HL-60 (cell line): ENCODE measurements at regions not wholly inside any gene's neighbourhood (a gene's known extent, or its start where the extent isn't known, plus 50 kb on each side); places are given as distances from the start of the nearest gene placed in this dataset.

Experiments
- GABPA ChIP-seq: IDR thresholded peaks from 2 replicates; pipeline ENCODE4 v1.6.1; 2012; ENCODE audit warnings: low read depth
- POLR2AphosphoS5 ChIP-seq: IDR thresholded peaks from 2 replicates; pipeline ENCODE4 v1.6.1; 2012; ENCODE audit warnings: low read depth
- SPI1 ChIP-seq: IDR thresholded peaks from 2 replicates; pipeline ENCODE4 v1.6.1; 2012; ENCODE audit warnings: low read depth, mild to moderate bottlenecking, borderline replicate concordance
- TF ChIP-seq, protein P1 (sequence below): IDR thresholded peaks from one replicate; pipeline ENCODE4 v1.5.1; 2011; ENCODE audit warnings: low read length, control low read depth, inconsistent platforms; ENCODE audit not compliant: insufficient read depth
- TF ChIP-seq, protein P2 (sequence below): IDR thresholded peaks from 2 replicates; pipeline ENCODE4 v1.6.1; 2012; ENCODE audit warnings: low read depth; ENCODE audit not compliant: insufficient replicate concordance

DNA sequence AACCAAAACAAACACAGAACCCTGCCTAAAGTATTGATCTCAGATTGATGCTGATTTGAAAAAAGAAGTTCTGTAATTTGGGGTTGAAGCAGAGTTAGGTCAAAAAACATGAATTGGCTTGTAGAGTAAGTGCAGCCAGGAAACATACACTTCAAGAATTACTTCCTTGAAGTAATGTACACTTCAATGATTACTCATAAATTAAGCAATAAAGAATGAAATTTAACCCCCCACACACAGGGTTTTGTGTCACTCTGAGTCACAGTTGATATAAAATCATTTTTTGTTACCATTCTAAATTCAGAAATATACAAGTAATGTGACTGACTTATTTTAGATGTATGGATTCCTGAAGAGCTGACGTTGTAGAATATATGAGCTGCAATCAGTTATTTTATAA is 622.2 kb downstream of the POM121L12 start:
- TF ChIP-seq, protein P1, sequence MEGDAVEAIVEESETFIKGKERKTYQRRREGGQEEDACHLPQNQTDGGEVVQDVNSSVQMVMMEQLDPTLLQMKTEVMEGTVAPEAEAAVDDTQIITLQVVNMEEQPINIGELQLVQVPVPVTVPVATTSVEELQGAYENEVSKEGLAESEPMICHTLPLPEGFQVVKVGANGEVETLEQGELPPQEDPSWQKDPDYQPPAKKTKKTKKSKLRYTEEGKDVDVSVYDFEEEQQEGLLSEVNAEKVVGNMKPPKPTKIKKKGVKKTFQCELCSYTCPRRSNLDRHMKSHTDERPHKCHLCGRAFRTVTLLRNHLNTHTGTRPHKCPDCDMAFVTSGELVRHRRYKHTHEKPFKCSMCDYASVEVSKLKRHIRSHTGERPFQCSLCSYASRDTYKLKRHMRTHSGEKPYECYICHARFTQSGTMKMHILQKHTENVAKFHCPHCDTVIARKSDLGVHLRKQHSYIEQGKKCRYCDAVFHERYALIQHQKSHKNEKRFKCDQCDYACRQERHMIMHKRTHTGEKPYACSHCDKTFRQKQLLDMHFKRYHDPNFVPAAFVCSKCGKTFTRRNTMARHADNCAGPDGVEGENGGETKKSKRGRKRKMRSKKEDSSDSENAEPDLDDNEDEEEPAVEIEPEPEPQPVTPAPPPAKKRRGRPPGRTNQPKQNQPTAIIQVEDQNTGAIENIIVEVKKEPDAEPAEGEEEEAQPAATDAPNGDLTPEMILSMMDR = no peak
- TF ChIP-seq POLR2AphosphoS5 (no peak), GABPA (no peak), SPI1 (no peak)
- TF ChIP-seq, protein P2, sequence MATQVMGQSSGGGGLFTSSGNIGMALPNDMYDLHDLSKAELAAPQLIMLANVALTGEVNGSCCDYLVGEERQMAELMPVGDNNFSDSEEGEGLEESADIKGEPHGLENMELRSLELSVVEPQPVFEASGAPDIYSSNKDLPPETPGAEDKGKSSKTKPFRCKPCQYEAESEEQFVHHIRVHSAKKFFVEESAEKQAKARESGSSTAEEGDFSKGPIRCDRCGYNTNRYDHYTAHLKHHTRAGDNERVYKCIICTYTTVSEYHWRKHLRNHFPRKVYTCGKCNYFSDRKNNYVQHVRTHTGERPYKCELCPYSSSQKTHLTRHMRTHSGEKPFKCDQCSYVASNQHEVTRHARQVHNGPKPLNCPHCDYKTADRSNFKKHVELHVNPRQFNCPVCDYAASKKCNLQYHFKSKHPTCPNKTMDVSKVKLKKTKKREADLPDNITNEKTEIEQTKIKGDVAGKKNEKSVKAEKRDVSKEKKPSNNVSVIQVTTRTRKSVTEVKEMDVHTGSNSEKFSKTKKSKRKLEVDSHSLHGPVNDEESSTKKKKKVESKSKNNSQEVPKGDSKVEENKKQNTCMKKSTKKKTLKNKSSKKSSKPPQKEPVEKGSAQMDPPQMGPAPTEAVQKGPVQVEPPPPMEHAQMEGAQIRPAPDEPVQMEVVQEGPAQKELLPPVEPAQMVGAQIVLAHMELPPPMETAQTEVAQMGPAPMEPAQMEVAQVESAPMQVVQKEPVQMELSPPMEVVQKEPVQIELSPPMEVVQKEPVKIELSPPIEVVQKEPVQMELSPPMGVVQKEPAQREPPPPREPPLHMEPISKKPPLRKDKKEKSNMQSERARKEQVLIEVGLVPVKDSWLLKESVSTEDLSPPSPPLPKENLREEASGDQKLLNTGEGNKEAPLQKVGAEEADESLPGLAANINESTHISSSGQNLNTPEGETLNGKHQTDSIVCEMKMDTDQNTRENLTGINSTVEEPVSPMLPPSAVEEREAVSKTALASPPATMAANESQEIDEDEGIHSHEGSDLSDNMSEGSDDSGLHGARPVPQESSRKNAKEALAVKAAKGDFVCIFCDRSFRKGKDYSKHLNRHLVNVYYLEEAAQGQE = no peak
